Fibroblast of gingiva (primary cell): ENCODE measurements at regions not wholly inside any gene's neighbourhood (a gene's known extent, or its start where the extent isn't known, plus 50 kb on each side); places are given as distances from the start of the nearest gene placed in this dataset.
"Not testable (repeated sequence)": the region's sequence is repeated elsewhere in the genome, so short reads cannot be mapped to it uniquely, and the experiment has no call there.

Experiments
- DNase-seq: peaks from one replicate; pipeline ENCODE4 v3.0.0-alpha.2; 2011; ENCODE audit warnings: low read depth

- DNase-seq, result no peak
Measured at GRCh38 chrX:66912417-66912816, 273.5 kb upstream of the EDA2R start.

- no peak for DNase-seq
Measured at GRCh38 chrX:66902081-66902480, 263.2 kb upstream of the EDA2R start.

- no peak for DNase-seq
Measured at GRCh38 chrX:66900886-66901285, 262.0 kb upstream of the EDA2R start.

- DNase-seq, result no peak
Measured at GRCh38 chrX:66892004-66892403, 253.1 kb upstream of the EDA2R start.

GRCh38 chrX:66889418-66889817 lies 250.5 kb upstream of the EDA2R start:
- DNase-seq, result no peak

- no peak for DNase-seq
Measured at GRCh38 chrX:66882101-66882500, 243.2 kb upstream of the EDA2R start.

GRCh38 chrX:66876776-66877175 lies 237.9 kb upstream of the EDA2R start:
- no peak for DNase-seq

- DNase-seq, result no peak
Measured at GRCh38 chrX:66872771-66873170, 233.9 kb upstream of the EDA2R start.

- DNase-seq, result no peak
Measured at GRCh38 chrX:66863721-66864120, 224.8 kb upstream of the EDA2R start.

GRCh38 chrX:66833426-66833825 lies 194.5 kb upstream of the EDA2R start:
- DNase-seq, result no peak

- no peak for DNase-seq
Measured at GRCh38 chrX:66815227-66815626, 176.3 kb upstream of the EDA2R start.

GRCh38 chrX:66794514-66794913 lies 155.6 kb upstream of the EDA2R start:
- not testable (repeated sequence) for DNase-seq

- no peak for DNase-seq
Measured at GRCh38 chrX:66766318-66766717, 127.4 kb upstream of the EDA2R start.

GRCh38 chrX:66760651-66761050 lies 121.8 kb upstream of the EDA2R start:
- no peak for DNase-seq

- no peak for DNase-seq
Measured at GRCh38 chrX:66756717-66757116, 117.8 kb upstream of the EDA2R start.

- DNase-seq, result no peak
Measured at GRCh38 chrX:66751136-66751782, 112.4 kb upstream of the EDA2R start.

GRCh38 chrX:66744519-66744918 lies 105.6 kb upstream of the EDA2R start:
- not testable (repeated sequence) for DNase-seq

GRCh38 chrX:66731398-66731797 lies 92.5 kb upstream of the EDA2R start:
- DNase-seq, result peak; percentile 38

- DNase-seq, result peak; percentile 63
Measured at GRCh38 chrX:66728818-66729271, 90.0 kb upstream of the EDA2R start.

- DNase-seq, result no peak
Measured at GRCh38 chrX:66717926-66718325, 79.0 kb upstream of the EDA2R start.

GRCh38 chrX:66698273-66699204 lies 59.7 kb upstream of the EDA2R start:
- DNase-seq, result no peak

- not testable (repeated sequence) for DNase-seq
Measured at GRCh38 chrX:66692512-66692911, 53.6 kb upstream of the EDA2R start.
